ENCODE measurements at regions not wholly inside any gene's neighbourhood (a gene's known extent, or its start where the extent isn't known, plus 50 kb on each side); places are given as distances from the start of the nearest gene placed in this dataset.

GRCh38 chr3:28936154-28936553, 344.7 kb upstream of the RBMS3 start:
- TF ChIP-seq POLR2A (IDR thresholded peaks at IDR 0.05) (no peak), CTCF (IDR thresholded peaks at IDR 0.05) (no peak)
- no peak overlapping the region for H3K4me3 ChIP-seq (ENCODE audit: low read depth, poor library complexity, severe bottlenecking)
- 69 to 72% methylated on average over 2 of the region's 2 CpGs for WGBS, 2 donors
- intact Hi-C loops (cut with DNase I; ENCODE audit: low total_unique reads), result no loop called here
- no peak for DNase-seq (ENCODE audit: low spot score in 2 of 2)

- H3K4me3 ChIP-seq (ENCODE audit: low read depth, poor library complexity, severe bottlenecking), result no peak overlapping the region
- intact Hi-C loops (cut with DNase I; ENCODE audit: low total_unique reads), result no loop called here
- peak in 1 of 2 donors; percentile 17 for DNase-seq (ENCODE audit: low spot score in 2 of 2)
- TF ChIP-seq CTCF (IDR thresholded peaks at IDR 0.05) (no peak), POLR2A (IDR thresholded peaks at IDR 0.05) (no peak)
These were observed 340.3 kb upstream of the RBMS3 start for GRCh38 chr3:28940530-28940929.

- no peak for DNase-seq (ENCODE audit: low spot score in 2 of 2)
- 61 to 73% methylated on average over 1 of the region's 1 CpG for WGBS, 2 donors
- intact Hi-C loops (cut with DNase I; ENCODE audit: low total_unique reads), result no loop called here
- TF ChIP-seq POLR2A (IDR thresholded peaks at IDR 0.05), result no peak
- no peak overlapping the region for H3K4me3 ChIP-seq (ENCODE audit: low read depth, poor library complexity, severe bottlenecking)
These were observed 339.9 kb upstream of the RBMS3 start for GRCh38 chr3:28940994-28941393.

GRCh38 chr3:28947061-28947460, 333.8 kb upstream of the RBMS3 start:
- intact Hi-C loops (cut with DNase I; ENCODE audit: low total_unique reads), result no loop called here
- no peak for DNase-seq (ENCODE audit: low spot score in 2 of 2)
- no peak overlapping the region for H3K4me3 ChIP-seq (ENCODE audit: low read depth, poor library complexity, severe bottlenecking)
- 49 to 59% methylated on average over 2 of the region's 2 CpGs for WGBS, 2 donors
- TF ChIP-seq POLR2A (IDR thresholded peaks at IDR 0.05), result no peak
- no peak for TF ChIP-seq CTCF (IDR thresholded peaks at IDR 0.05)

- no peak for DNase-seq (ENCODE audit: low spot score in 2 of 2)
- intact Hi-C loops (cut with DNase I; ENCODE audit: low total_unique reads), result no loop called here
- TF ChIP-seq POLR2A (IDR thresholded peaks at IDR 0.05) (no peak), CTCF (IDR thresholded peaks at IDR 0.05) (no peak)
- H3K4me3 ChIP-seq (ENCODE audit: low read depth, poor library complexity, severe bottlenecking), result no peak overlapping the region
- 53 to 63% methylated on average over 2 of the region's 2 CpGs for WGBS, 2 donors
These were observed 333.1 kb upstream of the RBMS3 start for GRCh38 chr3:28947751-28948150.

- TF ChIP-seq CTCF (IDR thresholded peaks at IDR 0.05) (no peak), POLR2A (IDR thresholded peaks at IDR 0.05) (no peak)
These were observed 332.2 kb upstream of the RBMS3 start for GRCh38 chr3:28948685-28949084.

More at GRCh38 chr3:28948685-28949084, 332.2 kb upstream of the RBMS3 start:
- intact Hi-C loops (cut with DNase I; ENCODE audit: low total_unique reads), result no loop called here
- DNase-seq (ENCODE audit: low spot score in 2 of 2), result no peak
- H3K4me3 ChIP-seq (ENCODE audit: low read depth, poor library complexity, severe bottlenecking), result no peak overlapping the region

Measured in lower leg skin (tissue), 4 donors.